K562 (cell line): ENCODE measurements at regions not wholly inside any gene's neighbourhood (a gene's known extent, or its start where the extent isn't known, plus 50 kb on each side); places are given as distances from the start of the nearest gene placed in this dataset.

ENCODE experiments used
- HNRNPL ChIP-seq: fragments of 200-400 bp; formaldehyde crosslinking; IDR thresholded peaks from 2 replicates; pipeline ENCODE4 v1.6.1; 2017; ENCODE audit warnings: low read depth, mild to moderate bottlenecking, low read length
- RFX7 ChIP-seq: fragments of 250-450 bp; sonication (Bioruptor Pico); IDR thresholded peaks from 2 replicates; pipeline ENCODE4 v1.5.1; 2021; ENCODE audit warnings: mild to moderate bottlenecking
- SP2 ChIP-seq: IDR thresholded peaks from 2 replicates; pipeline ENCODE4 v1.6.1; 2011; ENCODE audit warnings: mild to moderate bottlenecking, low read depth, low read length, moderate library complexity; ENCODE audit not compliant: poor library complexity, severe bottlenecking; ENCODE audit errors: extremely low read depth
- ZNF232 ChIP-seq: sonication (generic); formaldehyde crosslinking; IDR thresholded peaks from 2 replicates; pipeline ENCODE4 v1.8.0; 2022; ENCODE audit warnings: mild to moderate bottlenecking, missing genetic modification reagents
- TF ChIP-seq, protein P1 (sequence below): fragments of 450-650 bp; IDR thresholded peaks from 2 replicates; pipeline ENCODE4 v1.6.1; 2016; ENCODE audit warnings: mild to moderate bottlenecking, moderate library complexity
- TF ChIP-seq, protein P2 (sequence below): sonication (generic); formaldehyde crosslinking; IDR thresholded peaks from 2 replicates; pipeline ENCODE4 v1.8.0; 2022; ENCODE audit warnings: mild to moderate bottlenecking, missing genetic modification reagents

DNA sequence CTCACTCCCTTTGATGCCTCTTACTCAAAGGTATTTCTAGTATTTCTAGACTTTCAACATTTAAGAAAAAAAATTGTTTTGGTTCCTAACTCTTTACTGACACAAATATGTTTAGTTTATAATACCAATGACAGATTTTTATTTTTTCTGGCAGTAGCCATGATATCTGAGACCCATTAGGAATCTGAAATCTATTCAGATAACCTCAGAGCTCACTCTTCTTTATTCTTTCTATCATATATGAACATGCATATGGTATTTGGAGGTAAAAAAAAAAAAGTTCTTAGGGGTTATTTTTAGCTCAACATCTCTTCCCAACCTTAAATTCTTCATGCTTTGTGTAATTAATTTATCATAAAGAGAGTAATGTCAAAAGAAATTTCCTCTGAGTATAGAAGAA is 465.5 kb downstream of the CDH2 start (continued):
- TF ChIP-seq, protein P1, sequence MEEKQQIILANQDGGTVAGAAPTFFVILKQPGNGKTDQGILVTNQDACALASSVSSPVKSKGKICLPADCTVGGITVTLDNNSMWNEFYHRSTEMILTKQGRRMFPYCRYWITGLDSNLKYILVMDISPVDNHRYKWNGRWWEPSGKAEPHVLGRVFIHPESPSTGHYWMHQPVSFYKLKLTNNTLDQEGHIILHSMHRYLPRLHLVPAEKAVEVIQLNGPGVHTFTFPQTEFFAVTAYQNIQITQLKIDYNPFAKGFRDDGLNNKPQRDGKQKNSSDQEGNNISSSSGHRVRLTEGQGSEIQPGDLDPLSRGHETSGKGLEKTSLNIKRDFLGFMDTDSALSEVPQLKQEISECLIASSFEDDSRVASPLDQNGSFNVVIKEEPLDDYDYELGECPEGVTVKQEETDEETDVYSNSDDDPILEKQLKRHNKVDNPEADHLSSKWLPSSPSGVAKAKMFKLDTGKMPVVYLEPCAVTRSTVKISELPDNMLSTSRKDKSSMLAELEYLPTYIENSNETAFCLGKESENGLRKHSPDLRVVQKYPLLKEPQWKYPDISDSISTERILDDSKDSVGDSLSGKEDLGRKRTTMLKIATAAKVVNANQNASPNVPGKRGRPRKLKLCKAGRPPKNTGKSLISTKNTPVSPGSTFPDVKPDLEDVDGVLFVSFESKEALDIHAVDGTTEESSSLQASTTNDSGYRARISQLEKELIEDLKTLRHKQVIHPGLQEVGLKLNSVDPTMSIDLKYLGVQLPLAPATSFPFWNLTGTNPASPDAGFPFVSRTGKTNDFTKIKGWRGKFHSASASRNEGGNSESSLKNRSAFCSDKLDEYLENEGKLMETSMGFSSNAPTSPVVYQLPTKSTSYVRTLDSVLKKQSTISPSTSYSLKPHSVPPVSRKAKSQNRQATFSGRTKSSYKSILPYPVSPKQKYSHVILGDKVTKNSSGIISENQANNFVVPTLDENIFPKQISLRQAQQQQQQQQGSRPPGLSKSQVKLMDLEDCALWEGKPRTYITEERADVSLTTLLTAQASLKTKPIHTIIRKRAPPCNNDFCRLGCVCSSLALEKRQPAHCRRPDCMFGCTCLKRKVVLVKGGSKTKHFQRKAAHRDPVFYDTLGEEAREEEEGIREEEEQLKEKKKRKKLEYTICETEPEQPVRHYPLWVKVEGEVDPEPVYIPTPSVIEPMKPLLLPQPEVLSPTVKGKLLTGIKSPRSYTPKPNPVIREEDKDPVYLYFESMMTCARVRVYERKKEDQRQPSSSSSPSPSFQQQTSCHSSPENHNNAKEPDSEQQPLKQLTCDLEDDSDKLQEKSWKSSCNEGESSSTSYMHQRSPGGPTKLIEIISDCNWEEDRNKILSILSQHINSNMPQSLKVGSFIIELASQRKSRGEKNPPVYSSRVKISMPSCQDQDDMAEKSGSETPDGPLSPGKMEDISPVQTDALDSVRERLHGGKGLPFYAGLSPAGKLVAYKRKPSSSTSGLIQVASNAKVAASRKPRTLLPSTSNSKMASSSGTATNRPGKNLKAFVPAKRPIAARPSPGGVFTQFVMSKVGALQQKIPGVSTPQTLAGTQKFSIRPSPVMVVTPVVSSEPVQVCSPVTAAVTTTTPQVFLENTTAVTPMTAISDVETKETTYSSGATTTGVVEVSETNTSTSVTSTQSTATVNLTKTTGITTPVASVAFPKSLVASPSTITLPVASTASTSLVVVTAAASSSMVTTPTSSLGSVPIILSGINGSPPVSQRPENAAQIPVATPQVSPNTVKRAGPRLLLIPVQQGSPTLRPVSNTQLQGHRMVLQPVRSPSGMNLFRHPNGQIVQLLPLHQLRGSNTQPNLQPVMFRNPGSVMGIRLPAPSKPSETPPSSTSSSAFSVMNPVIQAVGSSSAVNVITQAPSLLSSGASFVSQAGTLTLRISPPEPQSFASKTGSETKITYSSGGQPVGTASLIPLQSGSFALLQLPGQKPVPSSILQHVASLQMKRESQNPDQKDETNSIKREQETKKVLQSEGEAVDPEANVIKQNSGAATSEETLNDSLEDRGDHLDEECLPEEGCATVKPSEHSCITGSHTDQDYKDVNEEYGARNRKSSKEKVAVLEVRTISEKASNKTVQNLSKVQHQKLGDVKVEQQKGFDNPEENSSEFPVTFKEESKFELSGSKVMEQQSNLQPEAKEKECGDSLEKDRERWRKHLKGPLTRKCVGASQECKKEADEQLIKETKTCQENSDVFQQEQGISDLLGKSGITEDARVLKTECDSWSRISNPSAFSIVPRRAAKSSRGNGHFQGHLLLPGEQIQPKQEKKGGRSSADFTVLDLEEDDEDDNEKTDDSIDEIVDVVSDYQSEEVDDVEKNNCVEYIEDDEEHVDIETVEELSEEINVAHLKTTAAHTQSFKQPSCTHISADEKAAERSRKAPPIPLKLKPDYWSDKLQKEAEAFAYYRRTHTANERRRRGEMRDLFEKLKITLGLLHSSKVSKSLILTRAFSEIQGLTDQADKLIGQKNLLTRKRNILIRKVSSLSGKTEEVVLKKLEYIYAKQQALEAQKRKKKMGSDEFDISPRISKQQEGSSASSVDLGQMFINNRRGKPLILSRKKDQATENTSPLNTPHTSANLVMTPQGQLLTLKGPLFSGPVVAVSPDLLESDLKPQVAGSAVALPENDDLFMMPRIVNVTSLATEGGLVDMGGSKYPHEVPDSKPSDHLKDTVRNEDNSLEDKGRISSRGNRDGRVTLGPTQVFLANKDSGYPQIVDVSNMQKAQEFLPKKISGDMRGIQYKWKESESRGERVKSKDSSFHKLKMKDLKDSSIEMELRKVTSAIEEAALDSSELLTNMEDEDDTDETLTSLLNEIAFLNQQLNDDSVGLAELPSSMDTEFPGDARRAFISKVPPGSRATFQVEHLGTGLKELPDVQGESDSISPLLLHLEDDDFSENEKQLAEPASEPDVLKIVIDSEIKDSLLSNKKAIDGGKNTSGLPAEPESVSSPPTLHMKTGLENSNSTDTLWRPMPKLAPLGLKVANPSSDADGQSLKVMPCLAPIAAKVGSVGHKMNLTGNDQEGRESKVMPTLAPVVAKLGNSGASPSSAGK = no peak
- no peak for TF ChIP-seq HNRNPL
- no peak for TF ChIP-seq SP2
- no peak for TF ChIP-seq RFX7 (CRISPR knock-in tag)
- no peak for TF ChIP-seq ZNF232 (CRISPR knock-in tag)
- TF ChIP-seq, protein P2, sequence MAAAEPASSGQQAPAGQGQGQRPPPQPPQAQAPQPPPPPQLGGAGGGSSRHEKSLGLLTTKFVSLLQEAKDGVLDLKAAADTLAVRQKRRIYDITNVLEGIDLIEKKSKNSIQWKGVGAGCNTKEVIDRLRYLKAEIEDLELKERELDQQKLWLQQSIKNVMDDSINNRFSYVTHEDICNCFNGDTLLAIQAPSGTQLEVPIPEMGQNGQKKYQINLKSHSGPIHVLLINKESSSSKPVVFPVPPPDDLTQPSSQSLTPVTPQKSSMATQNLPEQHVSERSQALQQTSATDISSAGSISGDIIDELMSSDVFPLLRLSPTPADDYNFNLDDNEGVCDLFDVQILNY (CRISPR knock-in tag) = no peak
- TF ChIP-seq, all 486 proteins: peak for 0
